22Rv1 (cell line): ENCODE measurements at regions not wholly inside any gene's neighbourhood (a gene's known extent, or its start where the extent isn't known, plus 50 kb on each side); places are given as distances from the start of the nearest gene placed in this dataset.

Experiments used
- ZFX ChIP-seq: fragments of 450-650 bp; IDR thresholded peaks from 2 replicates; pipeline ENCODE4 v1.6.1; 2017; ENCODE audit warnings: antibody characterized with exemption, borderline replicate concordance
- TF ChIP-seq, protein P1 (sequence below): fragments of 450-650 bp; IDR thresholded peaks from 2 replicates; pipeline ENCODE4 v1.5.1; 2017; ENCODE audit warnings: mild to moderate bottlenecking

DNA sequence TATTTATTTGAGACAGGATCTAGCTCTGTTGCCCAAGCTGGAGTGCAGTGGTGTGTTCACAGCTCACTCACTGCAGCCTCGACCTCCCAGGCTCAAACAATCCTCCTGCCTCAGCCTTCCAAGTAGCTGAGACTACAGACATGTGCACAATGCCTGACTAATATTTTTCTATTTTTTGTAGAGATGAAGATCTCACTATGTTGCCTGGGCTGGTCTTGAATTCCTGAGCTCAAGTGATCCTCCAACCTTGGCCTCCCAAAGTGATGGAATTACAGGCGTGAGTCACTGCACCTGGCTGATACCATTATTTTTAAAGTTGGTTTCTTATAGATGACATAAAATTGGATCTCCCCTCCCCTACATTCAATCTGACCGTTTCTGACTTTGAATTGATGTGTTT is 139.5 kb upstream of the RGMA start:
- TF ChIP-seq, protein P1, sequence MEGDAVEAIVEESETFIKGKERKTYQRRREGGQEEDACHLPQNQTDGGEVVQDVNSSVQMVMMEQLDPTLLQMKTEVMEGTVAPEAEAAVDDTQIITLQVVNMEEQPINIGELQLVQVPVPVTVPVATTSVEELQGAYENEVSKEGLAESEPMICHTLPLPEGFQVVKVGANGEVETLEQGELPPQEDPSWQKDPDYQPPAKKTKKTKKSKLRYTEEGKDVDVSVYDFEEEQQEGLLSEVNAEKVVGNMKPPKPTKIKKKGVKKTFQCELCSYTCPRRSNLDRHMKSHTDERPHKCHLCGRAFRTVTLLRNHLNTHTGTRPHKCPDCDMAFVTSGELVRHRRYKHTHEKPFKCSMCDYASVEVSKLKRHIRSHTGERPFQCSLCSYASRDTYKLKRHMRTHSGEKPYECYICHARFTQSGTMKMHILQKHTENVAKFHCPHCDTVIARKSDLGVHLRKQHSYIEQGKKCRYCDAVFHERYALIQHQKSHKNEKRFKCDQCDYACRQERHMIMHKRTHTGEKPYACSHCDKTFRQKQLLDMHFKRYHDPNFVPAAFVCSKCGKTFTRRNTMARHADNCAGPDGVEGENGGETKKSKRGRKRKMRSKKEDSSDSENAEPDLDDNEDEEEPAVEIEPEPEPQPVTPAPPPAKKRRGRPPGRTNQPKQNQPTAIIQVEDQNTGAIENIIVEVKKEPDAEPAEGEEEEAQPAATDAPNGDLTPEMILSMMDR: no peak
- no peak for TF ChIP-seq ZFX
